GM12878 (cell line): ENCODE measurements at regions not wholly inside any gene's neighbourhood (a gene's known extent, or its start where the extent isn't known, plus 50 kb on each side); places are given as distances from the start of the nearest gene placed in this dataset.

ENCODE experiments used
- ATAC-seq: fragments of 200-7000 bp; cut with Tn5 transposase; 3 replicates; pipeline ENCODE4 v1.9.1; 2020; ENCODE audit warnings: mild to moderate bottlenecking, moderate library complexity
- BruUV-seq: library from RNA; stranded (reverse); fragments of 400-500 nt; replicated peaks from 2 replicates; lab custom pipeline; 2021; lab: Mats Ljungman, UMichigan
- CTCF ChIA-PET: fragments of 300-600 bp; sonication (Branson Sonifier 250); formaldehyde crosslinking; extraction: SDS; loops from one replicate; lab custom pipeline; 2021; ENCODE audit warnings: inconsistent platforms; lab: Yijun Ruan, JAX
- POLR2A ChIA-PET: fragments of 350-600 bp; formaldehyde crosslinking; extraction: SDS; loops from one replicate; lab custom pipeline; 2021; ENCODE audit warnings: inconsistent platforms; lab: Charles Lee
- RAD21 ChIA-PET: fragments of 300-600 bp; sonication (Branson Sonifier 250); formaldehyde crosslinking; loops from one replicate; lab custom pipeline; 2023; ENCODE audit warnings: antibody characterized with exemption; ENCODE audit not compliant: unreplicated experiment; lab: Charles Lee
- SMC1A ChIA-PET: fragments of 300-600 bp; sonication (Branson Sonifier 250); formaldehyde crosslinking; loops from one replicate; lab custom pipeline; 2023; ENCODE audit not compliant: unreplicated experiment, uncharacterized antibody; lab: Charles Lee
- DNase-seq: peaks from one replicate; pipeline ENCODE4 v3.0.0-alpha.2; 2011; ENCODE audit warnings: low read depth, low spot score
- FAIRE-seq: peaks from 3 replicates; lab custom pipeline; 2011; peaks lifted over from hg19 to GRCh38; lab: Jason Lieb, UNC
- H2AFZ ChIP-seq: 2 replicates; pipeline ENCODE4 v1.6.0; 2011; ENCODE audit warnings: low read depth, low read length, control low read depth; ENCODE audit not compliant: control insufficient read depth
- H3K27ac ChIP-seq: 2 replicates; pipeline ENCODE4 v1.5.1; 2011; ENCODE audit warnings: control low read depth; ENCODE audit not compliant: control insufficient read depth, insufficient read depth
- H3K27me3 ChIP-seq, 2 experiments: replicated peaks in 1 of 2; 2 replicates each; pipeline versions ENCODE4 v1.6.0 to v1.6.1; 2011; ENCODE audit warnings: low read length in 1 of 2; ENCODE audit not compliant: control insufficient read depth in 2 of 2, insufficient read depth in 2 of 2
- H3K36me3 ChIP-seq, 2 experiments: 2 replicates each; pipeline ENCODE4 v1.5.1; 2011; ENCODE audit warnings: low read length in 1 of 2; ENCODE audit not compliant: control insufficient read depth in 2 of 2, insufficient read depth in 2 of 2
- H3K4me1 ChIP-seq: 2 replicates; pipeline ENCODE4 v1.6.1; 2011; ENCODE audit warnings: mild to moderate bottlenecking, low read length, moderate library complexity, mixed read lengths; ENCODE audit not compliant: control insufficient read depth, insufficient read depth
- H3K4me2 ChIP-seq: 2 replicates; pipeline ENCODE4 v1.6.0; 2011; ENCODE audit warnings: control low read depth; ENCODE audit not compliant: control insufficient read depth, insufficient read depth
- H3K4me3 ChIP-seq: fragments of 200-600 bp; sonication (generic); 2 replicates; pipeline ENCODE4 v1.5.1; 2016
- H3K79me2 ChIP-seq: 2 replicates; pipeline ENCODE4 v1.6.0; 2011; ENCODE audit warnings: low read length; ENCODE audit not compliant: control insufficient read depth, insufficient read depth
- H3K9ac ChIP-seq: 2 replicates; pipeline ENCODE4 v1.8.0; 2011; ENCODE audit warnings: low read length, control low read depth, mixed read lengths; ENCODE audit not compliant: control insufficient read depth, insufficient read depth
- H3K9me3 ChIP-seq: replicated peaks from 3 replicates; pipeline ENCODE4 v1.5.1; 2011; ENCODE audit warnings: mild to moderate bottlenecking, low read length; ENCODE audit not compliant: control insufficient read depth, insufficient read depth
- H4K20me1 ChIP-seq: 2 replicates; pipeline ENCODE4 v1.6.0; 2011; ENCODE audit not compliant: control insufficient read depth, insufficient read depth
- CEBPB ChIP-seq, 2 experiments: fragments of 150-350 bp in 1 of 2; IDR thresholded peaks; 2 replicates each; pipeline ENCODE4 v1.6.1; 2012 to 2014; ENCODE audit warnings: low read depth in 2 of 2, low read length in 2 of 2, borderline replicate concordance in 1 of 2, inconsistent platforms in 1 of 2
- EZH2 ChIP-seq: IDR thresholded peaks from 2 replicates; pipeline ENCODE4 v1.6.1; 2012; ENCODE audit warnings: low read depth, mild to moderate bottlenecking, control low read depth, inconsistent platforms, low read length, borderline replicate concordance; ENCODE audit not compliant: control insufficient read depth
- GABPA ChIP-seq: IDR thresholded peaks from 2 replicates; pipeline ENCODE4 v1.6.1; 2014; ENCODE audit warnings: antibody characterized with exemption, low read depth, mild to moderate bottlenecking, inconsistent platforms
- IRF4 ChIP-seq: IDR thresholded peaks from 2 replicates; pipeline ENCODE4 v1.6.1; 2011; ENCODE audit warnings: low read depth, low read length
- JUNB ChIP-seq: IDR thresholded peaks from 2 replicates; pipeline ENCODE4 v1.6.1; 2016; ENCODE audit warnings: antibody characterized with exemption, mild to moderate bottlenecking
- KAT2A ChIP-seq: conservative IDR thresholded peaks from 2 replicates; pipeline ENCODE4 v1.6.1; 2011; ENCODE audit warnings: low read depth, low read length; ENCODE audit not compliant: control insufficient read depth
- MYB ChIP-seq: fragments of 150-350 bp; IDR thresholded peaks from 2 replicates; pipeline ENCODE4 v1.6.1; 2014; ENCODE audit warnings: mild to moderate bottlenecking, low read depth, low read length, borderline replicate concordance
- NR2C2 ChIP-seq: IDR thresholded peaks from 2 replicates; pipeline ENCODE4 v1.6.1; 2011; ENCODE audit warnings: borderline replicate concordance, low read depth; ENCODE audit not compliant: control insufficient read depth, insufficient read length
- PAX8 ChIP-seq: fragments of 450-650 bp; IDR thresholded peaks from 2 replicates; pipeline ENCODE4 v1.6.1; 2017; ENCODE audit warnings: mild to moderate bottlenecking, moderate library complexity
- PML ChIP-seq: IDR thresholded peaks from 2 replicates; pipeline ENCODE4 v1.6.1; 2012; ENCODE audit warnings: low read length, inconsistent platforms
- POLR2AphosphoS5 ChIP-seq: IDR thresholded peaks from 2 replicates; pipeline ENCODE4 v1.6.1; 2011; ENCODE audit warnings: mild to moderate bottlenecking, low read length, inconsistent platforms
- RAD21 ChIP-seq: IDR thresholded peaks from 2 replicates; pipeline ENCODE4 v1.6.1; 2011; ENCODE audit warnings: mild to moderate bottlenecking, low read depth, low read length, moderate library complexity; ENCODE audit not compliant: insufficient read depth
- RB1 ChIP-seq: fragments of 450-650 bp; formaldehyde crosslinking; IDR thresholded peaks from 2 replicates; pipeline ENCODE4 v1.6.1; 2017; ENCODE audit warnings: mild to moderate bottlenecking, borderline replicate concordance
- TBL1XR1 ChIP-seq: IDR thresholded peaks from 2 replicates; pipeline ENCODE4 v1.6.1; 2012; ENCODE audit warnings: low read depth, low read length, improper control_type of control experiment
- WGBS: methylation state at CpG from one replicate; pipeline ENCODE4 v1.1.6; 2016; ENCODE audit warnings: low lambda C conversion rate; ENCODE audit not compliant: insufficient replicate concordance, insufficient coverage; ENCODE audit errors: missing lambda C conversion rate; 5-methylcytosine and 5-hydroxymethylcytosine counted together
- in situ Hi-C: fragments of 300-500 bp; cut with MboI; formaldehyde crosslinking; loops from 9 replicates; pipeline ENCODE4 v1.14.3; 2018; ENCODE audit warnings: mixed read lengths
- intact Hi-C: fragments of 100-400 bp; cut with micrococcal nuclease; formaldehyde crosslinking; loops from one replicate; pipeline ENCODE4 v1.14.2; 2022; ENCODE audit not compliant: unreplicated experiment
- TF ChIP-seq, protein P1 (sequence below): fragments of 450-650 bp; formaldehyde crosslinking; IDR thresholded peaks from 2 replicates; pipeline ENCODE4 v1.4.0; 2022; ENCODE audit warnings: mild to moderate bottlenecking, moderate library complexity
- TF ChIP-seq, protein P2 (sequence below): IDR thresholded peaks from 2 replicates; pipeline ENCODE4 v1.6.1; 2012; ENCODE audit warnings: low read depth, low read length, improper control_type of control experiment
- TF ChIP-seq, protein P3 (sequence below): IDR thresholded peaks from 2 replicates; pipeline ENCODE4 v1.6.1; 2012; ENCODE audit warnings: mild to moderate bottlenecking, low read depth, low read length

DNA sequence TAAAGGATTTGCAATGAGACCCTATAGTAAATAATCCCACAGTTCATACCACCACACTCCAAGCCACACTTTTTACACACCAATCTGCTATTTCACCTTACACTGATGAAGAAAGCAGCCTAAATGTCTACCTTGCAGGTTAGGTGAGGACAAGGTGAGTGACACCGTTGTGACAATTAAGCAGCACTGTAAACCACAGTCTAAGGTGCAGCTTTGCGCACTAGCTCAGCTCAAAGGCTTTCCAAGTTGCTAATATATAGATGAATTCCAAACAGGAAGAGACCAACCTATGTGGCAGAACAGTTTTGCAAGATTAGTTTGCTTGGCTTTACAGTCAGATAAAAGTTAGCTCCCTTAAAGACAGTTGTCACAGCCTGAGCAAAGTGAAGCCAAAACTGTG is 429.5 kb upstream of the MARCKS start (continued):
- TF ChIP-seq, protein P1, sequence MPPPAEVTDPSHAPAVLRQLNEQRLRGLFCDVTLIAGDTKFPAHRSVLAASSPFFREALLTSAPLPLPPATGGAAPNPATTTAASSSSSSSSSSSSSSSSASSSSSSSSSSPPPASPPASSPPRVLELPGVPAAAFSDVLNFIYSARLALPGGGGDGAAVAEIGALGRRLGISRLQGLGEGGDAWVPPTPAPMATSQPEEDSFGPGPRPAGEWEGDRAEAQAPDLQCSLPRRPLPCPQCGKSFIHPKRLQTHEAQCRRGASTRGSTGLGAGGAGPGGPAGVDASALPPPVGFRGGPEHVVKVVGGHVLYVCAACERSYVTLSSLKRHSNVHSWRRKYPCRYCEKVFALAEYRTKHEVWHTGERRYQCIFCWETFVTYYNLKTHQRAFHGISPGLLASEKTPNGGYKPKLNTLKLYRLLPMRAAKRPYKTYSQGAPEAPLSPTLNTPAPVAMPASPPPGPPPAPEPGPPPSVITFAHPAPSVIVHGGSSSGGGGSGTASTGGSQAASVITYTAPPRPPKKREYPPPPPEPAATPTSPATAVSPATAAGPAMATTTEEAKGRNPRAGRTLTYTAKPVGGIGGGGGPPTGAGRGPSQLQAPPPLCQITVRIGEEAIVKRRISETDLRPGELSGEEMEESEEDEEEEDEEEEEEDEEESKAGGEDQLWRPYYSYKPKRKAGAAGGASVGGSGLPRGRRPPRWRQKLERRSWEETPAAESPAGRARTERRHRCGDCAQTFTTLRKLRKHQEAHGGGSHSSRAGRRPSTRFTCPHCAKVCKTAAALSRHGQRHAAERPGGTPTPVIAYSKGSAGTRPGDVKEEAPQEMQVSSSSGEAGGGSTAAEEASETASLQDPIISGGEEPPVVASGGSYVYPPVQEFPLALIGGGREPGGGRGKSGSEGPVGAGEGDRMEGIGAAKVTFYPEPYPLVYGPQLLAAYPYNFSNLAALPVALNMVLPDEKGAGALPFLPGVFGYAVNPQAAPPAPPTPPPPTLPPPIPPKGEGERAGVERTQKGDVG (CRISPR knock-in tag), result no peak
- no peak for TF ChIP-seq RAD21
- TF ChIP-seq PML, result no peak
- TF ChIP-seq POLR2AphosphoS5, result no peak
- TF ChIP-seq TBL1XR1, result no peak
- TF ChIP-seq EZH2, result no peak
- TF ChIP-seq NR2C2, result no peak
- TF ChIP-seq, protein P2, sequence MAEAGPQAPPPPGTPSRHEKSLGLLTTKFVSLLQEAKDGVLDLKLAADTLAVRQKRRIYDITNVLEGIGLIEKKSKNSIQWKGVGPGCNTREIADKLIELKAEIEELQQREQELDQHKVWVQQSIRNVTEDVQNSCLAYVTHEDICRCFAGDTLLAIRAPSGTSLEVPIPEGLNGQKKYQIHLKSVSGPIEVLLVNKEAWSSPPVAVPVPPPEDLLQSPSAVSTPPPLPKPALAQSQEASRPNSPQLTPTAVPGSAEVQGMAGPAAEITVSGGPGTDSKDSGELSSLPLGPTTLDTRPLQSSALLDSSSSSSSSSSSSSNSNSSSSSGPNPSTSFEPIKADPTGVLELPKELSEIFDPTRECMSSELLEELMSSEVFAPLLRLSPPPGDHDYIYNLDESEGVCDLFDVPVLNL, result no peak
- TF ChIP-seq KAT2A, result no peak

DNA sequence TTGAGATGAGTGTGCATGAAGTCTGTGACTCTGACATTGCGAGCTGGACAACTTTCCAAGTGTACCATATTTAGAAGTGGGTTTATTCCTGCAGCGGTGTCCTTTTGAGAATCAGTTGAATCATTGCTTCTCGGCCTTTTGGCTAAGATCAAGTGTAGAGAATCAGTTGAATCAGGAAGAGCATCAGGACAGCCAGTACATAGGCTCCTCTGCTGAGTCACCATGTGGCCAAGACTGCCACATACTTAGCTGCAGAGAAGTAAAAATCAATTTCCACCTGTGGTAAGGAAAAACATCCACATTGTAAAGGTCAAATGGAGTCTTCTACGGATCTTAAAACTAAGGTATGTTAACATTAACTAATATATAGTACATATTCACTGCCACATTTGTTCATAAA is 428.4 kb upstream of the MARCKS start:
- DNase-seq, result no peak
- no peaks in the 10 kb centered on the region for H3K4me1 ChIP-seq
- H2AFZ ChIP-seq, result no peak overlapping the region
- no peak overlapping the region for H3K9ac ChIP-seq
- H3K27ac ChIP-seq, result no peak overlapping the region
- RAD21 ChIA-PET, result no interaction called here
- WGBS, result 41% methylated on average over 4 of the region's 4 CpGs
- intact Hi-C loops (no loop called here), in situ Hi-C loops (no loop called here)
- H3K27me3 ChIP-seq, result no peaks in the 10 kb centered on the region
- no peaks in the 10 kb centered on the region for H3K79me2 ChIP-seq
- POLR2A ChIA-PET, result no interaction called here
- no peak for FAIRE-seq
- no peak overlapping the region for H3K4me3 ChIP-seq
- H3K36me3 ChIP-seq, result no peaks in the 10 kb centered on the region
- ATAC-seq, result no peak
- CTCF ChIA-PET, result no interaction called here
- no peak overlapping the region for H3K4me2 ChIP-seq
- no TSS peak for BruUV-seq
- no peaks in the 10 kb centered on the region for H4K20me1 ChIP-seq
- SMC1A ChIA-PET, result interaction anchor here (1.0 kb wide), 1 partner anchor 122 kb away, joined by 3 read pairs; no protein-coding TSS in a partner anchor
- H3K9me3 ChIP-seq, result no peaks in the 10 kb centered on the region
- no peak for TF ChIP-seq JUNB
- no peak for TF ChIP-seq IRF4
- no peak for TF ChIP-seq GABPA
- TF ChIP-seq RB1, result no peak
- TF ChIP-seq CEBPB (IDR thresholded peaks at IDR 0.05; ENCODE audit: borderline replicate concordance in 1 of 2, low read depth in 2 of 2, low read length in 2 of 2), result no peak
- TF ChIP-seq, protein P3, sequence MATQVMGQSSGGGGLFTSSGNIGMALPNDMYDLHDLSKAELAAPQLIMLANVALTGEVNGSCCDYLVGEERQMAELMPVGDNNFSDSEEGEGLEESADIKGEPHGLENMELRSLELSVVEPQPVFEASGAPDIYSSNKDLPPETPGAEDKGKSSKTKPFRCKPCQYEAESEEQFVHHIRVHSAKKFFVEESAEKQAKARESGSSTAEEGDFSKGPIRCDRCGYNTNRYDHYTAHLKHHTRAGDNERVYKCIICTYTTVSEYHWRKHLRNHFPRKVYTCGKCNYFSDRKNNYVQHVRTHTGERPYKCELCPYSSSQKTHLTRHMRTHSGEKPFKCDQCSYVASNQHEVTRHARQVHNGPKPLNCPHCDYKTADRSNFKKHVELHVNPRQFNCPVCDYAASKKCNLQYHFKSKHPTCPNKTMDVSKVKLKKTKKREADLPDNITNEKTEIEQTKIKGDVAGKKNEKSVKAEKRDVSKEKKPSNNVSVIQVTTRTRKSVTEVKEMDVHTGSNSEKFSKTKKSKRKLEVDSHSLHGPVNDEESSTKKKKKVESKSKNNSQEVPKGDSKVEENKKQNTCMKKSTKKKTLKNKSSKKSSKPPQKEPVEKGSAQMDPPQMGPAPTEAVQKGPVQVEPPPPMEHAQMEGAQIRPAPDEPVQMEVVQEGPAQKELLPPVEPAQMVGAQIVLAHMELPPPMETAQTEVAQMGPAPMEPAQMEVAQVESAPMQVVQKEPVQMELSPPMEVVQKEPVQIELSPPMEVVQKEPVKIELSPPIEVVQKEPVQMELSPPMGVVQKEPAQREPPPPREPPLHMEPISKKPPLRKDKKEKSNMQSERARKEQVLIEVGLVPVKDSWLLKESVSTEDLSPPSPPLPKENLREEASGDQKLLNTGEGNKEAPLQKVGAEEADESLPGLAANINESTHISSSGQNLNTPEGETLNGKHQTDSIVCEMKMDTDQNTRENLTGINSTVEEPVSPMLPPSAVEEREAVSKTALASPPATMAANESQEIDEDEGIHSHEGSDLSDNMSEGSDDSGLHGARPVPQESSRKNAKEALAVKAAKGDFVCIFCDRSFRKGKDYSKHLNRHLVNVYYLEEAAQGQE, result no peak
- TF ChIP-seq MYB, result no peak
- TF ChIP-seq PAX8, result no peak
